ENCODE measurements at regions not wholly inside any gene's neighbourhood (a gene's known extent, or its start where the extent isn't known, plus 50 kb on each side); places are given as distances from the start of the nearest gene placed in this dataset.

- TF ChIP-seq EZH2phosphoT487 (IDR thresholded peaks at IDR 0.05; ENCODE audit: borderline replicate concordance, low read length): no peak
- TF ChIP-seq CTCF (IDR thresholded peaks at IDR 0.05; ENCODE audit: low read depth, low read length, poor library complexity, severe bottlenecking): no peak
These were observed 104.8 kb upstream of the OSTN start for GRCh38 chr3:191094057-191094845.

All from DOHH2 (cell line).